Skin of body (tissue), 1 donor: ENCODE measurements at regions not wholly inside any gene's neighbourhood (a gene's known extent, or its start where the extent isn't known, plus 50 kb on each side); places are given as distances from the start of the nearest gene placed in this dataset.

ENCODE experiments used
- DNase-seq: peaks from one replicate; lab custom pipeline; 2025; lab: John Stamatoyannopoulos, UW

GRCh38 chr13:105990256-105990958 lies 545.1 kb downstream of the EFNB2 start:
- DNase-seq = no peak

GRCh38 chr13:105984646-105985045 lies 550.8 kb downstream of the EFNB2 start:
- DNase-seq = no peak

- no peak for DNase-seq
These were observed 551.2 kb downstream of the EFNB2 start for GRCh38 chr13:105984236-105984635.

- no peak for DNase-seq
These were observed 553.1 kb downstream of the EFNB2 start for GRCh38 chr13:105982219-105982930.

GRCh38 chr13:105979131-105980011 lies 556.1 kb downstream of the EFNB2 start:
- DNase-seq = no peak

GRCh38 chr13:105974380-105974779 lies 561.1 kb downstream of the EFNB2 start:
- no peak for DNase-seq

GRCh38 chr13:105972811-105973590 lies 562.5 kb downstream of the EFNB2 start:
- DNase-seq = no peak

GRCh38 chr13:105972306-105972721 lies 563.1 kb downstream of the EFNB2 start:
- DNase-seq = no peak

- no peak for DNase-seq
These were observed 563.7 kb downstream of the EFNB2 start for GRCh38 chr13:105971738-105972137.

GRCh38 chr13:105971312-105971711 lies 564.1 kb downstream of the EFNB2 start:
- no peak for DNase-seq

GRCh38 chr13:105969761-105970160 lies 565.7 kb downstream of the EFNB2 start:
- DNase-seq = no peak

- DNase-seq = no peak
These were observed 569.6 kb downstream of the EFNB2 start for GRCh38 chr13:105965910-105966309.

- no peak for DNase-seq
These were observed 573.4 kb downstream of the EFNB2 start for GRCh38 chr13:105962080-105962479.

GRCh38 chr13:105961438-105961837 lies 574.0 kb downstream of the EFNB2 start:
- no peak for DNase-seq

GRCh38 chr13:105960326-105960725 lies 575.1 kb downstream of the EFNB2 start:
- DNase-seq = no peak

- DNase-seq = no peak
These were observed 575.6 kb downstream of the EFNB2 start for GRCh38 chr13:105959876-105960275.

- no peak for DNase-seq
These were observed 577.6 kb downstream of the EFNB2 start for GRCh38 chr13:105957769-105958438.

- no peak for DNase-seq
These were observed 578.5 kb downstream of the EFNB2 start for GRCh38 chr13:105956921-105957320.

GRCh38 chr13:105952973-105953290 lies 582.5 kb downstream of the EFNB2 start:
- no peak for DNase-seq

GRCh38 chr13:105952233-105952972 lies 583.1 kb downstream of the EFNB2 start:
- DNase-seq = no peak
